ENCODE measurements at regions not wholly inside any gene's neighbourhood (a gene's known extent, or its start where the extent isn't known, plus 50 kb on each side); places are given as distances from the start of the nearest gene placed in this dataset.
"Not testable (repeated sequence)": the region's sequence is repeated elsewhere in the genome, so short reads cannot be mapped to it uniquely, and the experiment has no call there.

GRCh38 chr9:105984714-105985113 lies 290.4 kb downstream of the TMEM38B start:
- no peak for DNase-seq

DNA sequence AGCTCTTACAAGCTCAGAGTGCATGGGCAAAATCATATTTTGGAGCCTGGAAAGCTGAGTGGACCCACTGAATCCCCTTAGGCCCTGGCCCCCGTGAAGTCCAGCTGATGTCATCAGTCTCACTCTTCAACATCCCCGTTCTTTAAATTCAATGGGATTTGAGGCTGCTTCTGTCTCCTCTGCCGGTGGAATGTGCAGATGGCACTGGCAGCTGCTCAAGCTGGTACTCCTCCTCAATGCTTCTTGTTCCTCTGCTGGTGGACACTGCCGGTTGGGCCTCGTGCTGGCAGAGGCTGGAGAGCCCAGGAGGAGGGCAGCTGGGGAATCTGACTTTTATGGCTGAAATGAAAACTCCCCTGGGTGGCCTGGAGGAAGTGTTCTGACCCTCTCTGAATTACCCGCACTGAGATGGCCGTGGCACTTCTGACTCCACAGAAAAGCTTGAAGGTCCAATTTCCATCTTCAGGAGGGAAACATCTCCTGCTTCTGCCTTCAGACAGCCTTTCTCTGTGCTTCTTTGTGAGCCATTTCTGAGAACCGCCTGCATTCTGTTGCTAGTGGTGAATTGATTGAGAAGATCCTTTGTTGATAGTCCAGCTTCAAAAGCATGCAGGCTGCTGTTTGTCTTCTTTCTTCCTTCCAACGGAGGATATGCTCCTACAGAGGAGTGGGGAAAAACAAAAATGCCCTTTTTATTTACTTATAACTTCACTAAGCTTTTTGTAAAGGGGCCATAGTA lies 298.9 kb downstream of the TMEM38B start:
- DNase-seq = no peak

DNA sequence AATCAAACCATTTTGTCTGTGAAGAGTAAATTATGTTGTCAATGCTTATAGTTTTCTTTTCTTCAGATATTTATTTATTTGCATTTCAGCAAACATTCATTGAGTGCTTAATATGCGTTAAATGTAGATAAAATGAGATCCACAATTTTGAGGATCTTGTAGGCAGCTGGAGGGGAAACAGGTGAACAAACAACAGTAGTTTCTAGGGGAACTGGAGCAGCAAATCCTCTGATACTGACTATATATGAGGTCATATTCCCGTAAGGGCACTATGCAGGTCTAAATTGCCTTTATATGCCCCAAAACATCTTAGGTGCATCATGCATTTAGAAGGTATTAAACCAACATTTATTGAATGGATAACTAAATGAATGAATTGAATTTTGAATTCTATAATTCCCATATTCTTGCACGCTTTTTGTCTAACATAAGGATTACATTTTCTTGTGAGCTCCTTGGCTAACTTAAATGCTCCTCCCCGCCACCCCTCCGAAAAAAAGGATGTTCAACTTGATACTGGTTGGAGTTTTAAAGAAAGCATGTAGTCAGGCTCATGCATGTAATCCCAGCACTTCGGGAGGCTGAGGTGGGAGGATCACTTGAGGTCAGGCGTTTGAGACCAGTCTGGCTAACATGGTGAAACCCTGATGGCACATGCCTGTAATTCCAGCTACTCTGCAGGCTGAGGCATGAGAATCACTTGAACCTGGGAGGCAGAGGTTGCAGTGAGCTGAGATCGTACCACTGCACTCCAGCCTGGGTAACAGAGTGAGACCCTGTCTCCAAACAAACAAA lies 299.8 kb downstream of the TMEM38B start:
- DNase-seq = no peak

DNA sequence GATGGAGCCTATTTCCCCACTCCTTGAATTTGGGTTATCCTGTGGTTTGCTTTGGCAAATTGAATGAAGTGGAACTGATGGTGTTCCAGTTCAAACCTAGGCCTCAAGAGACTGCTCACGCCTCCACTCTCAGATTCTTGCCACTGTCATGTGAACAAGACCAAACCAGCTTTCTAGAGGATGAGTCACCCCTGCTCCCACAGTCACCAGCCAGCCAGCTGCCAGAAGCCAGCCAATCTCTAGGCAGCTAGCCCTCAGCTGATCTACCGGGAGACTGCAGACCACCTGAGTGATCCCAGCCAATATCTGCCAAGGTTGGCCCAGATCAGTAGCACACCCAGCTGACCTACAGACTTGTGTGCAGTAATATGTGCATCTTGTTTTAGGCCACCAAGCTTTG lies 300.6 kb downstream of the TMEM38B start:
- DNase-seq = no peak

DNA sequence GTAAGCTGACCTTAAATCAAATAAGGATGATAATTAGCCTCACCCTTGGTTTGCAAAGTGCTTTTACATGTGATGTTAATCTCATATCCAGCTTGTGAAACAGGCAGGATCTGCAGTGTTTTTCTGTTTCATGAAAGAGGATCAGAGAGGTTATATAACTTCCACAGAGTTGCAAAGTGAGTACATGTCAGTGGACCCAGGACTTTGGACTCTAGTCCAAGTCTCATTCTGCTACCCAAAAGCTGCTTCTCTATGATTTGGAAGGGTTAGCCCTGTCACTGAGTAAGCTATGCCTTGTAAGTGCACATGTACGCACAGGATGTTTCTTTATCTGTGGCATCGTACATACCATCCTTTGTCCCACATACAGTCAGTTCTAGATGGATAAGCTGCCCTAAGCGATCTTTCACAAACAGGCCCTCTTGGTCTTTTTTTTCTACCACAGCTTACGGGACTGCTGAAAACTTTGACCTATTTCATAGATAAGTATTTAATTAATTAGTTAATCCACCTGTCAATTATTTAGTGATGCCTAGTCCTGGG lies 322.9 kb downstream of the TMEM38B start:
- DNase-seq = no peak

GRCh38 chr9:106019039-106019680 lies 324.8 kb downstream of the TMEM38B start:
- DNase-seq = no peak

- no peak for DNase-seq
These were observed 325.4 kb downstream of the TMEM38B start for GRCh38 chr9:106019702-106020101.

- DNase-seq = no peak
These were observed 325.8 kb downstream of the TMEM38B start for GRCh38 chr9:106020186-106020585.

- DNase-seq = no peak
These were observed 329.1 kb downstream of the TMEM38B start for GRCh38 chr9:106023455-106023854.

GRCh38 chr9:106025453-106025852 lies 331.1 kb downstream of the TMEM38B start:
- no peak for DNase-seq

DNA sequence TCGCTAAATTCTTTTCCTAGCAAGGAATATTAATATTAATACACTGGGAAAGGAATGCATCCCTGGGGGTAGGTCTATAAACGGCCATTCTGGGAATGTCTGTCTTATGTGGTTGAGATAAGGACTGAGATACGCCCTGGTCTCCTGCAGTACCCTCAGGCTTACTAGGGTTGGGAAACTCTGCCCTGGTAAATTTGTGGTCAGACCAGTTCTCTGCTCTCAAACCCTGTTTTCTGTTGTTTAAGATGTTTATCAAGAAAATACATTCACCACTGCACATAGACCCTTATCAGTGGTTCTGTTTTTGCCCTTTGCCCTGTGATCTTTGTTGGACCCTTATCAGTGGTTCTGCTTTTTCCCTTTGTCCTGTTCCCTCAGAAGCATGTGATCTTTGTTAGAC lies 335.8 kb downstream of the TMEM38B start:
- not testable (repeated sequence) for DNase-seq

- DNase-seq = no peak
These were observed 338.6 kb downstream of the TMEM38B start for GRCh38 chr9:106032978-106033377.

DNA sequence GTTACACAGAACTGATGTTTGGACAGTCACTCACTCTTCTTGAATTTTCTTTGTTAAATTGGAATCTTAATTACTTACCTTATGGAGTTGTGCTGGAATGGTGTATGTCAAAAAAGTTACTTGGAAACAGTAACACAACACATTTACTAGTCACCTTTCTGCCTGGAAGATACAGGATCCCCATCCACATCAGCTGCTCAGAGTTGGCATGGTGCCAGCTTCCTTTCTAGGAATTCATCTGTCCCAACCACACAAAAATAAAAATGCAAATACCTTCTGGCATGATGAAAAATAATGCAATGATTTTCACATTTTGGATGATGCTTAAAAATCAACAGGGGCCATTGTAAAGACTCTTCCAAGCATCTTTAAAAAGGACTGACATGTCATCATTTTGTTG lies 341.5 kb downstream of the TMEM38B start:
- no peak for DNase-seq

DNA sequence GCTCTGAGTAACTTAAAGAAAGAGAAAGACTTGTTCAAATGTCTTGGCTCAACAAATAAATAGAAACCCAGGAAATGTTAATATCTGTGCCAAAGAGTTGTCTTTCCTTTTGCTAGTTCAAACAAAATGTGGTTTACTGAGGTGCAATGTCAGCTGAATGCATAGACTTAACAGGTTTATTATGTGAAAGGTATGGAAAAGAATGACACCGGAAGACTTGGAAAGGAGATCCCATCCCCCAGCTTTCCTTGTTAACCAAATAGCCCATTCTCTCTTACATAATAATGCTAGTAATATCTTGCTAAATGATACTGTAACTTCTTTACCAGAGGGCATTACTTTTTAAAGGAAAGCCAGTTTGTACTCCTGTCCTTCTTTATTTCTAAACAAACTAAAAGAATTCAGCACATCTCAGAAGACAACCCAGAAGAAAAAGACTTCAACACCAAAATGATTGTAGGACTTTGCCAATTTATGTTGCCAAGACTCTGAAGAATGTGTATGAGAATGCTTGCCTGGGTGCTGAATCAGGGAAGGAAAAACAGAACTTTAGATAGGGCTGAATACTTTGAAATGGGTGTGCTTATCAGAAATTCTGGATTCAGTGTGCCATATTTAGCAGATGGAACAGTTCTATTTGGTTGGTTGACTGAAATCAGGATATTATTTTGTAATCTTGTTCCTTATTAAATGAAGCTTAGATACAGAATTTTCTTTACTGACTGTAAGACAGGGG lies 344.1 kb downstream of the TMEM38B start:
- DNase-seq = no peak

- no peak for DNase-seq
These were observed 345.0 kb downstream of the TMEM38B start for GRCh38 chr9:106039151-106039935.

- DNase-seq = not testable (repeated sequence)
These were observed 347.6 kb downstream of the TMEM38B start for GRCh38 chr9:106041920-106042319.

DNA sequence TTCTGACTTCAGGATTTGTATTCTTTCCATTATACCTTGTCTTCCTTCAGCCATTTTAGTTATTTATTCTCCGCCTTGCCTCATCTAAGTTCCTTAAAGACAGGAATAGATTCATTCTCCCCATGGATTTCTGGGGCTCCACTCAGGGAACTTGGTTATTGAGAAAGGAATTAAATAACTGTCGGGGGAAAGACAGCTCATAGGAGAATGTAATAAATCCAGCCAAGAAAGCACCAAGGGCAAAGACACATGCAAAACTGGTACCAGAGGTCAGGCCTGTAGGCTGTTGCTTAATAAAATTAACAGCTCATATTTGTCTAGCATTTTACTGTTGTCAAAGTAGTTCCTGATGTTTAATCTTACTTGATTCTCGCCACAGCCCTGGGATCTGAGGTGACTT lies 357.2 kb downstream of the TMEM38B start:
- DNase-seq = no peak

- no peak for DNase-seq
These were observed 357.8 kb downstream of the TMEM38B start for GRCh38 chr9:106052166-106052565.

DNA sequence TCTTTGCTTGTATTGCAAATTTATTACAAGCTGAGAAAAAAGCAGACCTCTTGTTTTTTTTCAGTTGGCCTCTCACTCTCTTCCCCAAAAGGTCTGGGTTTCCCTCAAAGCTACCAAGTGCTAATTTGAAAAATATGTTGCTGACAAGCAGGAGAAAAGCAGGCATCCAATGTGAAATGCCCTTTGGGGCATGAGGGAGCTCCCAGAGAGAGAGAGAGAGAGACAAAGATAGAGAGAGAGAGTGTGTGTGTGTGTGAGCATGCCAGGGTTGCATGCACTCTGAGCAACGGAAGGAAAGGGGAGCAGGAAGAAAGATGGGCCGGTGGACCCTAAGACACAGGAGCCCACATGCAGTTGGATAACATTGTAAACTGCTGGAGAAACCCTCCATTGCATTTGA lies 358.4 kb downstream of the TMEM38B start:
- DNase-seq = no peak

DNA sequence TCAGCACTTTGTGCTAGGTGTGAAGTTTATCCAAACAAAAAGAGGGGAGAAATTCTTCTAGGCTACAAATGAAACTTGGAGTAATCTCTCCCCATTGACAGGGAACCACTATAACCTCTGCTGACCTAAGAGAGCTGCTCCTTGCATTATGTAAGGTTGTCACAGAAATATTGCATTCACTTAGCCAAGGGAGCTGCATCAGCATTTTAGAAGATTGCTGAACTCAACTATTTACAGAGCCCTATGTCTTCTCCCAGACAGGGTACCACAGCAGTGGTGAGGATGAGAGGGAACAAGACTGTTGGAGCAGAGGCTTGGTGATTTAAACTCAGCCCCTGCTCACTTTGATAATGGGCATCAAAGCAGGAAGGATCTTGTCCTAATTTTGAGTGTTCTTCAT lies 362.0 kb downstream of the TMEM38B start:
- DNase-seq = no peak

DNA sequence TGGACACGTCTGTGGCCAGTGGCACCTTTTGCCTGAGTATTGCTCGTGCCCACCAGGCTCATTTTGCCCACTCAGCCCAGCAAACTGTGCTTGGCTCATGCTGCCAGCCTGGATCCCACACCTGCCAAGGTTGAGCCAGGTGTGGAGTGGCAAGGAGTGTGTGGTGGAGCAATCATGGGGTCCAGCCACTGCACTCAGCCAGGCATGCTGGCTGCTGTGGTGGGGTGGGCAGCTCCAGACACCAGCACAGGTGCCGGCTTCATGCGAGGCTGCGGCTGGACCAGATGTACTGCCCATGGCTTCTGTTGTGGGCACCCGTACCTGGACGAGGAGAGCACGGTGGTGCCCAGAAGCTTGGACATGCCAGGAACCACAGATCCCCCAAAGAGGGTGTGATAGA lies 364.1 kb downstream of the TMEM38B start:
- DNase-seq = no peak

DNA sequence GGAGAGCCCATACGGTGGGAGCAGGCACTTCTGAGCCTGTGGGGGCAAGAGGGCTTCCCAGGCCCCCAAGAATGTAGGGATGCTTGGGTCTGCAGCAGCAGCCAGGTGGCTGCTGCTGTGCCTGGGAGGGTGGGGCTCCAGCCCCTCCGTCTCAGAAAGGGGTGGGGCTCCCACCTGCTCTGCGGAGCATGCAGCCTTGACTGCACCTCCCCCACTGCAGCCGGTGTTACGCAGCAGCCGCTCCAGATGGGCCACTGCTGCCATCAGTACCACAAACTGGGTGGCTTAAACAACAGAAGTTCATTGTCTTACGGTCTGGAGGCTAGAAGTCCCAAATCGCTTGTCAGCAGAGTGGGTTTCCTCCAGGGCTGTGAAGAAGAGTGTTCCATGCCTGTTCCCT lies 365.5 kb downstream of the TMEM38B start:
- no peak for DNase-seq

Measured in stimulated activated CD4-positive, alpha-beta T cell treated with anti-CD3 and anti-CD28 coated beads, Interleukin-12 subunit alpha, Interleukin-12 subunit beta, amount 100 ng/mL, for 4 hours (primary cell).